Endothelial cell of umbilical vein (primary cell): ENCODE measurements at regions not wholly inside any gene's neighbourhood (a gene's known extent, or its start where the extent isn't known, plus 50 kb on each side); places are given as distances from the start of the nearest gene placed in this dataset.

ENCODE experiments used
- BruUV-seq: library from RNA; stranded (reverse); fragments of 400-500 nt; replicated peaks from 2 replicates; lab custom pipeline; 2021; lab: Mats Ljungman, UMichigan
- CTCF ChIA-PET: fragments of 300-600, 350-600 bp; sonication (Branson Sonifier 250); formaldehyde crosslinking; loops from one replicate; lab custom pipeline; 2021; ENCODE audit warnings: antibody characterized with exemption, inconsistent platforms; lab: Charles Lee
- POLR2A ChIA-PET: fragments of 300-600, 350-600 bp; sonication (Branson Sonifier 250); formaldehyde crosslinking; loops from one replicate; lab custom pipeline; 2021; ENCODE audit warnings: antibody characterized with exemption, inconsistent platforms; lab: Charles Lee
- DNase-seq: peaks from one replicate; pipeline ENCODE4 v3.0.0-alpha.2; 2011; ENCODE audit warnings: low read depth, low spot score
- FAIRE-seq: peaks from 2 replicates; lab custom pipeline; 2011; peaks lifted over from hg19 to GRCh38; lab: Jason Lieb, UNC
- H2AFZ ChIP-seq: 2 replicates; pipeline ENCODE4 v1.6.0; 2012; ENCODE audit warnings: low read depth, low read length, control low read depth, inconsistent platforms
- H3K27ac ChIP-seq: 2 replicates; pipeline ENCODE4 v1.5.1; 2011; ENCODE audit warnings: low read depth, mild to moderate bottlenecking, control low read depth, low read length, moderate library complexity; ENCODE audit not compliant: insufficient read depth
- H3K27me3 ChIP-seq, 2 experiments: 2 replicates each; pipeline versions ENCODE4 v1.6.0 to v1.6.1; 2011; ENCODE audit warnings: low read length in 2 of 2, mixed read lengths in 1 of 2; ENCODE audit not compliant: control insufficient read depth in 2 of 2, insufficient read depth in 2 of 2
- H3K36me3 ChIP-seq, 2 experiments: 2 replicates in 1 of 2; 3 replicates in 1 of 2; pipeline ENCODE4 v1.5.1; 2011; ENCODE audit warnings: low read length in 2 of 2, mild to moderate bottlenecking in 1 of 2, moderate library complexity in 1 of 2; ENCODE audit not compliant: control insufficient read depth in 2 of 2, insufficient read depth in 2 of 2; ENCODE audit errors: extremely low read depth in 1 of 2
- H3K4me1 ChIP-seq: 3 replicates; pipeline ENCODE4 v1.5.1; 2011; ENCODE audit warnings: mild to moderate bottlenecking, low read length; ENCODE audit not compliant: control insufficient read depth, insufficient read depth; ENCODE audit errors: extremely low read depth
- H3K4me2 ChIP-seq: 2 replicates; pipeline ENCODE4 v1.6.1; 2011; ENCODE audit warnings: low read length, control low read depth, mixed read lengths; ENCODE audit not compliant: insufficient read depth
- H3K4me3 ChIP-seq, 3 experiments: fragments of 200-600 bp in 1 of 3; sonication (generic), shearing (Covaris generic) in 1 of 3; replicated peaks in 1 of 3; 2 replicates each; pipeline ENCODE4 v1.5.1; 2011 to 2016; ENCODE audit warnings: control low read depth in 3 of 3, low read length in 3 of 3, mild to moderate bottlenecking in 2 of 3, inconsistent platforms in 1 of 3, low read depth in 1 of 3, moderate library complexity in 1 of 3; ENCODE audit not compliant: insufficient read depth in 1 of 3
- H3K79me2 ChIP-seq: 2 replicates; pipeline ENCODE4 v1.6.0; 2012; ENCODE audit warnings: low read length, inconsistent platforms; ENCODE audit not compliant: control insufficient read depth, insufficient read depth
- H3K9ac ChIP-seq: replicated peaks from 2 replicates; pipeline ENCODE3; 2011; ENCODE audit warnings: low read length, control low read depth; ENCODE audit not compliant: insufficient read depth; ENCODE audit errors: extremely low read depth
- H3K9me1 ChIP-seq: replicated peaks from 3 replicates; pipeline ENCODE4 v1.6.0; 2011; ENCODE audit warnings: mild to moderate bottlenecking, low read length; ENCODE audit not compliant: control insufficient read depth, insufficient read depth; ENCODE audit errors: extremely low read depth
- H3K9me3 ChIP-seq: replicated peaks from 2 replicates; pipeline ENCODE4 v1.5.1; 2012; ENCODE audit warnings: low read length, inconsistent platforms; ENCODE audit not compliant: control insufficient read depth, insufficient read depth
- H4K20me1 ChIP-seq: replicated peaks from 2 replicates; pipeline ENCODE3; 2011; ENCODE audit warnings: mild to moderate bottlenecking, low read length; ENCODE audit not compliant: control insufficient read depth, insufficient read depth; ENCODE audit errors: extremely low read depth
- EZH2 ChIP-seq: IDR thresholded peaks from 2 replicates; pipeline ENCODE4 v1.6.1; 2012; ENCODE audit warnings: borderline replicate concordance, low read depth, mild to moderate bottlenecking, moderate library complexity, low read length, inconsistent platforms; ENCODE audit not compliant: severe bottlenecking
- FOS ChIP-seq: IDR thresholded peaks from 2 replicates; pipeline ENCODE4 v1.6.1; 2011; ENCODE audit warnings: mild to moderate bottlenecking, low read length, moderate library complexity, borderline replicate concordance; ENCODE audit not compliant: insufficient read depth
- GATA2 ChIP-seq: IDR thresholded peaks from 2 replicates; pipeline ENCODE4 v1.7.0; 2011; ENCODE audit warnings: low read depth, mild to moderate bottlenecking, moderate library complexity, mixed read lengths, low read length; ENCODE audit not compliant: insufficient read length, insufficient read depth
- dilution Hi-C: fragments of 300-500 bp; cut with MboI; formaldehyde crosslinking; loops from one replicate; pipeline ENCODE4 v1.15.0; 2019; ENCODE audit warnings: low sequenced_read_pairs; ENCODE audit not compliant: extremely low pct_ligation_motif_present
- intact Hi-C: fragments of 100-400 bp; cut with micrococcal nuclease; formaldehyde crosslinking; loops from one replicate; pipeline ENCODE4 v1.10.0; 2022

- Histone ChIP-seq H3K9me1 (no peaks in the 10 kb centered on the region), H3K9me3 (no peaks in the 10 kb centered on the region), H3K79me2 (no peaks in the 10 kb centered on the region), H3K4me1 (no peaks in the 10 kb centered on the region), H2AFZ (no peak overlapping the region), H4K20me1 (no peaks in the 10 kb centered on the region), H3K9ac (no peak overlapping the region), H3K27me3 (no peaks in the 10 kb centered on the region), H3K4me3 (no peak overlapping the region), H3K36me3 (no peaks in the 10 kb centered on the region), H3K4me2 (no peak overlapping the region), H3K27ac (no peak overlapping the region)
- ChIA-PET POLR2A (no interaction called here), CTCF (no interaction called here)
- intact Hi-C loops (no loop called here), dilution Hi-C loops (no loop called here)
- FAIRE-seq (no peak), DNase-seq (no peak)
- no peak for TF ChIP-seq EZH2
- TF ChIP-seq GATA2 = no peak
- TF ChIP-seq FOS = no peak
- no TSS peak for BruUV-seq
Observed at GRCh38 chr16:85500220-85500619, 112.9 kb upstream of the GSE1 start.

DNA sequence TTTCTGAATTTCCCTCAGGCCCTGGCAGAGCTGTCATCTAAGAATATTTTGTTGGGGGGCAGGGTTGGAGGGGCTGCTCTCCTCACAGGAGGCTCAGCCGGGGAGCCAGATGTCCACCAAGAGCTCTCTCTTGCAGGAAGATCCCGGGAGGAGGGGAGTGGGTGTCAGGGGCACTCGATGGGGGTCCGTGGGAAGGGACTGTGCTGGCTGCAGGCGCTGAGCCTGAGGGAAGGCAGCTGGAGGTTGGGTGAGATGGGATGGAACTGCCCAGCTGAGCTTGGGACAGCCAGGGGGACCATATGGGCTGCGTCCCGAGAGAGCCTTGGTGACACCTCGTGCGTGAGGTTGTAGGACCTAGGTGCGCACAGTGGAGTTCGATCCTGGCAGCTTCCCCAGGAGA lies 111.2 kb upstream of the GSE1 start:
- Histone ChIP-seq H3K27ac (no peak overlapping the region), H3K79me2 (no peaks in the 10 kb centered on the region), H2AFZ (no peak overlapping the region), H3K9me1 (no peaks in the 10 kb centered on the region), H3K9me3 (no peaks in the 10 kb centered on the region), H3K4me3 (no peak overlapping the region), H3K4me2 (no peak overlapping the region), H4K20me1 (no peaks in the 10 kb centered on the region), H3K27me3 (no peaks in the 10 kb centered on the region), H3K9ac (no peak overlapping the region), H3K4me1 (no peaks in the 10 kb centered on the region), H3K36me3 (no peaks in the 10 kb centered on the region)
- intact Hi-C loops (no loop called here), dilution Hi-C loops (no loop called here)
- no peak for DNase-seq
- ChIA-PET POLR2A (no interaction called here), CTCF (interaction anchor here (0.7 to 1.3 kb wide), 3 partner anchors 11 to 86 kb away, joined by 3 to 4 read pairs (median 3); no protein-coding TSS in a partner anchor)
- FAIRE-seq = no peak
- no TSS peak for BruUV-seq
- no peak for TF ChIP-seq EZH2
